ENCODE measurements at regions not wholly inside any gene's neighbourhood (a gene's known extent, or its start where the extent isn't known, plus 50 kb on each side); places are given as distances from the start of the nearest gene placed in this dataset.

GRCh38 chr2:111519071-111519470 lies 364.9 kb downstream of the ANAPC1 start:
- TF ChIP-seq CTCF (IDR thresholded peaks at IDR 0.05; ENCODE audit: low read depth, low read length) (no peak), EZH2phosphoT487 (IDR thresholded peaks at IDR 0.05; ENCODE audit: low read depth) (no peak)

All from OCI-LY3 (cell line).